GM19043 (cell line): ENCODE measurements at regions not wholly inside any gene's neighbourhood (a gene's known extent, or its start where the extent isn't known, plus 50 kb on each side); places are given as distances from the start of the nearest gene placed in this dataset.

Experiments
- ATAC-seq: cut with Tn5 transposase; IDR thresholded peaks from one replicate; pipeline ENCODE4 v1.9.1; 2021; ENCODE audit warnings: low read depth; ENCODE audit not compliant: unreplicated experiment

DNA sequence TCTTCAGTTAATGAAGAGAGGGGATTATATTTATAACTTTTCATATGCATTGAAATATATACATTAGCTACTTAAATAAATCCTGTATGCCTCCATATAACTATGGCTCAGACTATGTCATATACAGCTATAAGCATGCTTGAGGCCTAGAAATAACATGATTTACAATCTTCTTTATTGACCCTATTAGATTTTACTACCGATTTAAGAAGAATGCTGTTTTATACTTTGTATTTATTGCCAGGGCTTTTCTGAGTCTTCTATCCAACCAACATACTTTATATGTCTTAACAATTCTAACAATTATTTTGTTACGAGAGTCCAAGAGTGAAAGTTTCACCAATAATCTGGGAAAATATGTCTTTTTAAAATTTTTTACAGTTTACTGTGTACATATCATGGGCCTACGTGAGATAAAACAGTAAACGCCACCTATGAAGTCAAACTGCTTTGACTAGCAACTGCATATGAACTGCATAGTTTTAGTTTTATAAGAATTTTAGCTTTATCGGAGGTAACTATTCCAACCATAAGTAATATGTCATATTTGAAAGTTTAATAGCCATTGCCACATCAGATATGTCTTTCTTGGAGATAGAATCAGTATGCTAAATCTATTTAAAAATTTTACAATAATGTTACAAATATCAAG is 861.0 kb downstream of the USP25 start:
- no peak for ATAC-seq

DNA sequence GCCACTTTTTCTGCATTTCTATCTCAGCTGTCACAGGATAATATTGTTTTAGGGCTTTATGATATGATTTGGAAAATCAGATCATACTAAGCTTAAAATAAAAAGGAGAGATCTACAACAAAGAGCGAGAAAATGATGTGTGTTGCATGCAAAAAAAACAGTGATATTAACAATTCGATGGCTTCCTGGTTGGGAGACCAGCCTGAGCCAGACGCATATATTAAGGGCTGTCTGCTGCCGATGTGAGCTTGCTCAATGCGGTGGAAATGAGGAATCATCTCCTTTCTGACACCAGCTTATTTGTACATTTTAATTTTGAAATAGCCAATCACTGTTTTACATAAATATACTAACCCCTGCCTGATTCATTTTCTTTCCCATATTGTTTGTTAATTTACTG is 862.6 kb downstream of the USP25 start:
- no peak for ATAC-seq

GRCh38 chr21:16594191-16594590 is 864.4 kb downstream of the USP25 start:
- ATAC-seq = no peak

DNA sequence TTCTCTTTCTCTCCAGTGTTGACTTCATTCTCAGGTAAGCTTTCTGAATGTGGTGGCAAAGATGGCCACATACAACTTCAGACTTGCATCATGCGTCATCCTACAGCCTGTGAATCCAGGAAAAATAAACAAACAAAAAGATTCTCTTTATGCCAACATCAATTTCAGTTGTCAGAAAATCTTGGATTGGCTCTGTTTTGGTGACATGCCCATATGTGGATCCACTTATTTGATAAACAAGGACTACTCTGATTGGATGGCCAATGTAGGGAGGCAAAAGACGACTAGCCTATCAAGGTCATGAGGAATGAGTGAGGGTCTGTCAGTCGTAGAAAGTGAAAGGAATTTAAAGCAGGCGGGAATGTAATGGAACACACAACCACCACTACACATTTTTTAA is 866.6 kb downstream of the USP25 start:
- ATAC-seq = no peak

DNA sequence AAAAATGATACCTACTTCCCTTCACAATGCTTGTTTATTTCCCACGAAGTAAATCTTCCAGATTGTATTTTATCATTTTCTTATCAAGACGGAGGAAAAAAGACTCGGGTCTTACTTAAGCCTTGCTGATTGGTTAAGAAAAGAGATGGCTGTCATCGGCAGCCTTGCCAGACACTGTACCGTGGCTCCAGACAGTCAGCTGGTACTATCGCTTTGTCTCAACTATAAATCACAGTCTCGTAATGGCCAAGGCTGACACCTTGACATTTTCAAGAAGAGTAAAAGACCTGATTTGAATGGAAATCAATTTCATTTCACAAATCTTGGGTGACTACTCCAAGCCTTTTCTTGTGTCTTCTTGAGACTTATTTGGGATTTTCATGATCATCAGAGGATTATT is 868.0 kb downstream of the USP25 start:
- no peak for ATAC-seq

DNA sequence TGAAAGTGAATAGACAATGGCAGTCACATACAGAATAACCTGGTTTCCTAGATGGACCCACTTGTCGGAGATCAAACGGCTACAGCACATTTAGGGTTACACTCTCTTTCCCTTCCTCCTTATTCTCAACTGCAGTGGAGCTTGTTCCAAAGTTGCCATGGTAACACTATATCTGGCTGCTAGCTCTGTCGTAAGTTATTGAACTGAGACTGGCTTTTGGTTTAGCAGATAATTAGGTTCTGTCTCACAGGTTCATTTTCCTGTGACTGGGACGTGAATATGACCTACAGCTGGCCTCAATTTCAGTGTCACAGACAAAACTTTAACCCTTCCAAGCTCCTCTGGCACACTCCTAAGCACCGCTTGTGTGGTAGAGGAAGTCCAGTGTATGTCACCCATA is 875.8 kb downstream of the USP25 start:
- ATAC-seq = no peak

GRCh38 chr21:16606271-16606670 is 876.5 kb downstream of the USP25 start:
- no peak for ATAC-seq

GRCh38 chr21:16608209-16608830 is 878.5 kb downstream of the USP25 start:
- no peak for ATAC-seq

GRCh38 chr21:16619281-16619680 is 889.5 kb downstream of the USP25 start:
- ATAC-seq = no peak

DNA sequence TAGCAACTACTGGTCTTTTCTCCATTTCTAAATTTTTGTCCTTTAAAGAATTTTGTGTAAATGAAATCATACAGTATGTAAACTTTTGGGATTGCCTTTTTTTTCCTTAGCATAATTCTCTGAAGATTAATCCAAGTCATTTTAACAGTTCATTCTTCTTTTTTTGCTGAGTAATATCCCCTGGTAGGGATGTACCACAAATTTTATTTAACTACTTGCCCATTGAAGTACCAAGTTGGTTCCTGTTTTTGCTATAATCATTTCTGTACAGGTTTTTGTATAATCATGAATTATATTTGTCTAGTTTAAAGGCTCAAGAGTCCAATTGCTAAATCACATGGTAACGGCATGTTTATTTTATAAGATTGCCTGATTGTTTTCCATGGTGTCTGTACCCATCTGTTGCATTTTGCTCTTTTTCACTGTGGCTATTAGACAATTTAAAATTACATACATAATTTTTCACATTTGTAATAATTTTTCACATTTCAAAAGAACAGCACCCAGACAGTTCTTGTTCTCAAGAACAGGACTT is 891.1 kb downstream of the USP25 start:
- no peak for ATAC-seq

DNA sequence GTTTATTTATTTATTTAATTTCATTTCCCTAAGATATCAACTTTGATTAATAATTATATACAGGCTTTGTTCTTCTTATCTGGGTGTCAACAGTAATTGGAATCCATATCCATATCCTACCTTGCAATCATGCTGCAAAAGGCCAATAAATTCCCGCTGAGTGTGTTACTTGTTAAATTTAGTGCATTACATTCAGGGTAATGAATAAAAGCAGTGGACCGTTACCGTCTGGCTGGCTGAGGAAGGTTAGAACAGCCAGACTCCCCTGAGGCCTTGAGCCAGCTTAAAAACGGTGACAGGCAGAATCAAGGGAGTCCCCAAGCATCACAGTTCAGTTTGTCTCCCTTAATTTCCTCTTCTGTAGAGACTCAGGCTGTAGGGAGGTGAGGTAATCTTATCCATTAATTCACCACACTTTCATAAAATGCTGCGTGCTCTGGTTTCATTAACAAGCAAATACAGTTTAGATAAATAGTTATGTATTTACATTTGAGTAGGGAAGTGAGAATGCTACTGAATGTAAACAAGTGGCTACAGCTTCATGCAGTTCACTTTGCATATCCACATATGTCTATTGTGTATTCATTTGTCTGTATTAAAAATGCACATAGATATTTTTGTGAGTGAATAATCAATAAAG is 888.2 kb upstream of the CXADR start:
- ATAC-seq = no peak

- ATAC-seq = no peak
Measured at GRCh38 chr21:16625491-16625890, 887.4 kb upstream of the CXADR start.

GRCh38 chr21:16633831-16634459 is 878.9 kb upstream of the CXADR start:
- ATAC-seq = no peak

DNA sequence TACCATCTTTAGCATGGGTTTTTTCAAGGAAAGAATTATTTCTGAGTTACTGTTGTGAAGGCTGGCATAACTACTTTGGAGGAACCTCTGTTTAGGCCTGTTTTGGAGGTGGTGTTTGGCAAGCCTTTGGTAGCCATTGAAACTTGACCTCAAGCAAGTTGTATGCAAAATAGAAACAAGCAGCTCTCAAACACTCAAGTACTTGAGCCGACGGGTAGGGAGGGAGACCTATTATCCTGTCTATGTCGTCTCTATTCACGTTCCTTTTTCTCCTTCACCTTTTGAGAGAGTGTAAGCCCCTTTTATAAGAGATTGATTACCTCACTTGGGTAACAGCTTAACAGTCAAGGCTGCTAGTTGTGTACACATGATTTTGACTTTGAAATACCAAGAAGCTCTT is 878.3 kb upstream of the CXADR start:
- ATAC-seq = no peak

GRCh38 chr21:16640297-16641027 is 872.4 kb upstream of the CXADR start:
- ATAC-seq = no peak

GRCh38 chr21:16642353-16642752 is 870.5 kb upstream of the CXADR start:
- no peak for ATAC-seq

- ATAC-seq = no peak
Measured at GRCh38 chr21:16644685-16645084, 868.2 kb upstream of the CXADR start.

DNA sequence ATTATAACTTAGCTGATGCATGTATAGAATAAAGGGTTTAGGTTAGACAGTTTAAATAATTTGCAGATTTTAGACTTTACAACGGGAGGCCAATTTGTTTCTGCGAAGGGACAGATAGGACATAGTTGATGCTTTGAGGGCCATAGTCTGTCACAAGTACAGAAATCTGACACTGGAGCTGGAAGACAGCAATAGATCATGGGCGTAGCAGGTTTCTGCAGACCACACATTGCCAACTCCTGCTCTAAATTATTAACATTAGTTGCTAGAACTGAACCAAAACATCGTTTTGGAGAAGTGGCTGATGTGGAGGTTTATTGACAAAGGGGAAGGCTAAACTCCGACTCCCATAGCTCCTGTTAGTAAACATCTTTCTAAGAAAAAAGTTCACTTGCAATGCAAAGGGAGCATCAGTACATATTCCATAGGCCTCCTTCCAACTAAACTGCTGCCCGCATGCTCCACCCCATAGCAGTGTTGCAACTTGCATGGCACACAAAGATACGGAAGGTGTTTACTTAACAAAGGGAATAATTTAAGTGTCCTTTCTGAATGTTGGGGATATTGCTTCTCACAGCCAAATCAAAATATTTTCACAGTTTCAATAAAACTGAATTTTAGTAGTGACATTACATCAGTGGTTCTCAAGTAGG is 862.0 kb upstream of the CXADR start:
- ATAC-seq = no peak

DNA sequence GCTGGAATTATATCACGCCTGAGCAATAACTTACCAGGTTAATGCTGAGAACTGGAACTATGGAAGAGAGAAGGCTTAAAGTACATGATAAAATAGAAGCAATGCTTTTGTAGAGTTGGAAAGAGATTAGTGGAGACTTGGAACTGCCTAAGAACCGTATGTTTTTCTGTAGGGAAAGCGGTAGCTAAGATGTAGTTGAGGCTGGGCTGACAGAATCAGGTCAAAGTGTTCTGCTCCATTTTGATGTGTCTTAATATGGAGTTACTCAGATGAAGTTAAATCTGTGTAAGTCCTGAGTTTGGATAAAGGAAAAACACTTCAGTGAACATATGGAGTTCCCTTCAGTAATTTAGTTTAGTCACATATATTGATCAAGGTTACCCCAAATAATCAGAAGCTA is 860.9 kb upstream of the CXADR start:
- no peak for ATAC-seq

DNA sequence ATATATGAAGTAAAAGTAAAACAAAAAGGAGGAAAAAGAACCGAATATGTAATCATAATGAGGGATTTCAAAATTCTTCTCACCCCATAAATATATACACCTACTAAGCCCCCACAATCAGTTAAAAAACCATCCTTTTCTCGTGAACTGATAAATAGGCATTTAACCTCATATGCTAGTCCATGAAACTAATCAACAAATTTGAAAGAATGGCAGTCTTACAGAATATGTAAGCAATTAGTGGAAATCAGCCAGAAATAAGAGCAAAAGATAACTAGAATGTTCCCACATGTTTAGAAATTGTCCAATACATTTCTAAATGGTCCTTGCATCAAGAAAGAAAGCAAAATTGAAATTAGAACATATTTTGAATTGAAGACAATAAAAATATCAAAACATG is 849.4 kb upstream of the CXADR start:
- no peak for ATAC-seq
